Muscle of leg (tissue), 3 donors: ENCODE measurements at regions not wholly inside any gene's neighbourhood (a gene's known extent, or its start where the extent isn't known, plus 50 kb on each side); places are given as distances from the start of the nearest gene placed in this dataset.
A peak's percentile ranks its signal among the peaks of the same experiment; 100 is the strongest.

Experiments
- DNase-seq: peaks from one replicate; pipeline ENCODE4 v3.0.0; 2013
- H3K27ac ChIP-seq: one replicate; pipeline ENCODE4 v1.5.1; 2013; ENCODE audit warnings: mild to moderate bottlenecking, low read length, control low read depth
- H3K27me3 ChIP-seq: one replicate; pipeline ENCODE4 v1.6.1; 2013; ENCODE audit warnings: low read length; ENCODE audit not compliant: control insufficient read depth, insufficient read depth
- H3K36me3 ChIP-seq: one replicate; pipeline ENCODE4 v1.6.1; 2013; ENCODE audit warnings: low read length; ENCODE audit not compliant: control insufficient read depth, insufficient read depth
- H3K4me1 ChIP-seq: one replicate; pipeline ENCODE4 v1.6.1; 2013; ENCODE audit warnings: low read length; ENCODE audit not compliant: control insufficient read depth, insufficient read depth
- H3K4me3 ChIP-seq: one replicate; pipeline ENCODE4 v1.5.1; 2013; ENCODE audit warnings: low read length, control low read depth
- H3K9me3 ChIP-seq: replicated peaks from 2 replicates; pipeline ENCODE4 v1.6.1; 2013; ENCODE audit warnings: low read depth, low read length; ENCODE audit not compliant: control insufficient read depth
- WGBS: methylation state at CpG from one replicate; pipeline ENCODE4 v1.1.5; 2013; ENCODE audit warnings: missing lambda C conversion rate; ENCODE audit not compliant: insufficient coverage; 5-methylcytosine and 5-hydroxymethylcytosine counted together

- H3K36me3 ChIP-seq = no peaks in the 10 kb centered on the region
- no peaks in the 10 kb centered on the region for H3K9me3 ChIP-seq
- no peak overlapping the region for H3K27ac ChIP-seq
- no peak overlapping the region for H3K4me3 ChIP-seq
- H3K4me1 ChIP-seq = no peaks in the 10 kb centered on the region
- H3K27me3 ChIP-seq = no peaks in the 10 kb centered on the region
- WGBS = no CpG with 5 or more reads among the region's 3 CpGs
- DNase-seq = no peak
These were observed 307.9 kb upstream of the CBLB start for GRCh38 chr3:106176734-106177133.

- 80% methylated on average over 1 of the region's 5 CpGs for WGBS
- no peaks in the 10 kb centered on the region for H3K27me3 ChIP-seq
- DNase-seq = no peak
These were observed 314.2 kb upstream of the CBLB start for GRCh38 chr3:106182950-106183511.

DNA sequence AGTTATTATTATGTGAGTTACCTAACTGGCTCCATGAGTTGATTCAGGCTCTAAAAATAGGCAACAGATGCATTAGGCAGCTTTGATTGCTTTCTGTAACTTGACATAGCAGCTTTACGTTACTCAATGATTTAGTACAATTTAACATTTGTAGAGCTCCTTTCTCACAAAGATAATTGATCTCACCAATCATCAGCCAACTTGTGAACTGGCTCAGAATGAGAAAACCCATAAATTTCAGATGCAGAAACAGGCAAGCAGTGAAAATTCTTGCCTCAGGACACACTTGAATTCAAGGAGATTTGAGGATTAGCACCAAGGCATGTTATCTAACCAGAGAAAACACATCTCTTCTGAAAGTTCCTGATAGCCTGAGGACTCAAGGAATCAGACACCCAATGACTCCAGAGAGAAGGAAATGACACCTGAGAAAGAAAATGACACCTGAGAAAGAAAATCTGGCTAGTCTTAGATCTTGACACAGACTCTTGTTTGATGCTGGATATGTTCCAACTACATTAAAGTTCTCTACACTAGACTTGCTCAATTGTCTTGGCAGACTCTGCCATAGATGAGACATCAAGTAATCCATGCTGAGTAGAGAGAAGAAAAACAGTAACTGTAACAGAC is 315.1 kb upstream of the CBLB start:
- no peaks in the 10 kb centered on the region for H3K9me3 ChIP-seq
- peak; percentile 43 for DNase-seq
- no peak overlapping the region for H3K4me3 ChIP-seq
- no peaks in the 10 kb centered on the region for H3K36me3 ChIP-seq
- H3K4me1 ChIP-seq = no peaks in the 10 kb centered on the region
- H3K27ac ChIP-seq = no peak overlapping the region
- no peaks in the 10 kb centered on the region for H3K27me3 ChIP-seq
- no CpG with 5 or more reads among the region's 1 CpG for whole genome bisulfite sequencing

More at GRCh38 chr3:106182950-106183511, 314.2 kb upstream of the CBLB start:
- Histone ChIP-seq H3K36me3 (no peaks in the 10 kb centered on the region), H3K9me3 (no peaks in the 10 kb centered on the region), H3K4me1 (no peaks in the 10 kb centered on the region), H3K27ac (no peak overlapping the region), H3K4me3 (no peak overlapping the region)

DNA sequence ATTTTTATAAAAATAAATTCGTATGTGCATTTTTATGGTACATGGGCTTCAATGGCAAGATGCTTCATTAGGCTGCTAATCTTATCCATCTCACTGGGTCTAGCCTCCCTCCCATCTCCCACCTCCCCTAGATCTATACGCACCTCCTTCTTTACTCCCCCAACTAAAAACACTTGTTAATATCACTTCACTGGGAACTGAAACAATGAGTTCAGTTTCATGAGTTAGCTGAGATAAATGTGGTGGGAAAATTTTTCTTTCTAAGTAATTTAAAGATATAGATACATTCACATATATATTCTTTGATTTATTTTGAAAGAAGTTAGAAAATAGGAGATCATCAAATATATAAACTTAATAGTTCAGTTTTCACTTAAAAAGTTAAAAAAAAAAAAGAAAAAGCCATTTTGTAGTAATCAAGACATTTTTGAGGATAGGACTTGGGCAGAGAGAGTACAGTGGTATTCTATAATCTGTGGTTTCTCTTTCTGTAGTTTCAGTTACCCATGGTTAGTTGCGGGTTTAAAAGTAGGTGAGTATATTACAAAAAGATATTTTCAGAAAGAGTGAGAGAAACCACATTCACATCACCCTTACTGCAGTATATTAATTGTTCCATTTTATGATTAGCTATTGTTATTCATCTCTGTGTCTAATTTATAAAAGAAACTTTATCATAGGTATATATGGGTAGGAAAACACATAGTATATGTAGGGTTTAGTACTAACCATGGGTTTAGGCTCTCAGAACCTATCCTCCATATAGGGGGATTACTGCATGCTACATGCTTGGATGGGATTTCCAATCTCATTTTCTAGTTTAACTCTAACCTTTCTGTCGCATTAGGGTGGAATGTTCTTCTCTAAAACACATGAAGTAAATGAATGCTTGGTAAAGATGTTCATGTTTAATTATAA is 316.0 kb upstream of the CBLB start:
- WGBS = no CpG with 5 or more reads among the region's 4 CpGs
- Histone ChIP-seq H3K4me3 (no peak overlapping the region), H3K9me3 (no peaks in the 10 kb centered on the region), H3K36me3 (no peaks in the 10 kb centered on the region), H3K4me1 (no peaks in the 10 kb centered on the region), H3K27ac (no peak overlapping the region), H3K27me3 (no peaks in the 10 kb centered on the region)
- no peak for DNase-seq

GRCh38 chr3:106185949-106186348 is 317.1 kb upstream of the CBLB start:
- Histone ChIP-seq H3K36me3 (no peaks in the 10 kb centered on the region), H3K27ac (no peak overlapping the region), H3K9me3 (no peaks in the 10 kb centered on the region), H3K27me3 (no peaks in the 10 kb centered on the region), H3K4me1 (no peaks in the 10 kb centered on the region), H3K4me3 (no peak overlapping the region)
- no CpG with 5 or more reads among the region's 2 CpGs for WGBS
- no peak for DNase-seq

GRCh38 chr3:106190296-106190695 is 321.5 kb upstream of the CBLB start:
- DNase-seq = no peak
- H3K27me3 ChIP-seq = no peaks in the 10 kb centered on the region
- H3K36me3 ChIP-seq = no peaks in the 10 kb centered on the region
- H3K4me1 ChIP-seq = no peaks in the 10 kb centered on the region
- H3K4me3 ChIP-seq = no peak overlapping the region
- no peak overlapping the region for H3K27ac ChIP-seq
- WGBS = no CpG with 5 or more reads among the region's 2 CpGs
- H3K9me3 ChIP-seq = no peaks in the 10 kb centered on the region

- Histone ChIP-seq H3K36me3 (no peaks in the 10 kb centered on the region), H3K4me3 (no peak overlapping the region), H3K4me1 (no peaks in the 10 kb centered on the region), H3K27ac (no peak overlapping the region), H3K27me3 (no peaks in the 10 kb centered on the region), H3K9me3 (no peaks in the 10 kb centered on the region)
- no peak for DNase-seq
- WGBS = no CpG with 5 or more reads among the region's 1 CpG
These were observed 322.4 kb upstream of the CBLB start for GRCh38 chr3:106191211-106191610.

GRCh38 chr3:106191913-106192312 is 323.1 kb upstream of the CBLB start:
- WGBS = 100% methylated on average over 1 of the region's 3 CpGs
- DNase-seq = no peak
- Histone ChIP-seq H3K4me1 (no peaks in the 10 kb centered on the region), H3K27me3 (no peaks in the 10 kb centered on the region), H3K9me3 (no peaks in the 10 kb centered on the region), H3K27ac (no peak overlapping the region), H3K36me3 (no peaks in the 10 kb centered on the region), H3K4me3 (no peak overlapping the region)

- no peaks in the 10 kb centered on the region for H3K9me3 ChIP-seq
- no peaks in the 10 kb centered on the region for H3K4me1 ChIP-seq
- H3K4me3 ChIP-seq = no peak overlapping the region
- H3K36me3 ChIP-seq = no peaks in the 10 kb centered on the region
- H3K27ac ChIP-seq = no peak overlapping the region
- no CpG with 5 or more reads among the region's 2 CpGs for WGBS
- no peak for DNase-seq
- H3K27me3 ChIP-seq = no peaks in the 10 kb centered on the region
These were observed 325.1 kb upstream of the CBLB start for GRCh38 chr3:106193876-106194275.

- H3K4me3 ChIP-seq = no peak overlapping the region
These were observed 325.9 kb upstream of the CBLB start for GRCh38 chr3:106194726-106195125.

More at GRCh38 chr3:106194726-106195125, 325.9 kb upstream of the CBLB start:
- Histone ChIP-seq H3K27me3 (no peaks in the 10 kb centered on the region), H3K9me3 (no peaks in the 10 kb centered on the region), H3K36me3 (no peaks in the 10 kb centered on the region), H3K27ac (no peak overlapping the region), H3K4me1 (no peaks in the 10 kb centered on the region)
- WGBS = no CpG with 5 or more reads among the region's 1 CpG
- DNase-seq = no peak
